ENCODE measurements at regions not wholly inside any gene's neighbourhood (a gene's known extent, or its start where the extent isn't known, plus 50 kb on each side); places are given as distances from the start of the nearest gene placed in this dataset.

GRCh38 chr7:25565949-25566348, 337.7 kb upstream of the NPVF start:
- Histone ChIP-seq H4K20me1 (ENCODE audit: control insufficient read depth, extremely low read depth, insufficient read depth, low read length) (no peaks in the 10 kb centered on the region), H3K9ac (ENCODE audit: insufficient read depth, low read length) (no peak overlapping the region), H3K27me3 (ENCODE audit: control insufficient read depth, insufficient read depth, low read length) (no peaks in the 10 kb centered on the region), H3K36me3 (ENCODE audit: control insufficient read depth, insufficient read depth, low read length) (no peaks in the 10 kb centered on the region), H3K79me2 (ENCODE audit: control insufficient read depth, insufficient read depth, low read length) (no peaks in the 10 kb centered on the region), H3K4me2 (ENCODE audit: extremely low read depth, insufficient read depth, low read length) (peak overlapping the region; percentile 1), H2AFZ (ENCODE audit: low read length) (no peak overlapping the region), H3K4me1 (ENCODE audit: control insufficient read depth, extremely low read depth, insufficient read depth, low read length) (no peaks in the 10 kb centered on the region), H3K4me3 (replicated peaks in 1 of 4; ENCODE audit: control extremely low read depth in 1 of 4, insufficient read depth in 1 of 4, low read depth in 3 of 4, low read length in 4 of 4) (no peak overlapping the region), H3K9me3 (ENCODE audit: control insufficient read depth, insufficient read depth, low read depth, low read length) (no peaks in the 10 kb centered on the region), H3K27ac (ENCODE audit: insufficient read depth, low read length) (no peak overlapping the region)
- TF ChIP-seq EZH2 (IDR thresholded peaks at IDR 0.05; ENCODE audit: low read length, missing control alignments) = no peak
- peak; percentile 100 for TF ChIP-seq CTCF (conservative IDR thresholded peaks at IDR 0.05 in 1 of 2, IDR thresholded peaks at IDR 0.05 in 1 of 2; ENCODE audit: low read depth in 1 of 2, low read length in 2 of 2)
- peak; percentile 42 to 85 for DNase-seq (ENCODE audit: low read depth in 2 of 2)

- no peaks in the 10 kb centered on the region for H4K20me1 ChIP-seq (ENCODE audit: control insufficient read depth, extremely low read depth, insufficient read depth, low read length)
- H3K27me3 ChIP-seq (ENCODE audit: control insufficient read depth, insufficient read depth, low read length) = no peaks in the 10 kb centered on the region
- H3K4me2 ChIP-seq (ENCODE audit: extremely low read depth, insufficient read depth, low read length) = no peak overlapping the region
- H3K79me2 ChIP-seq (ENCODE audit: control insufficient read depth, insufficient read depth, low read length) = no peaks in the 10 kb centered on the region
- no peak for DNase-seq (ENCODE audit: low read depth in 2 of 2)
- H3K4me3 ChIP-seq (replicated peaks in 1 of 4; ENCODE audit: control extremely low read depth in 1 of 4, insufficient read depth in 1 of 4, low read depth in 3 of 4, low read length in 4 of 4) = no peak overlapping the region
- H3K4me1 ChIP-seq (ENCODE audit: control insufficient read depth, extremely low read depth, insufficient read depth, low read length) = no peaks in the 10 kb centered on the region
- H3K9ac ChIP-seq (ENCODE audit: insufficient read depth, low read length) = no peak overlapping the region
- H3K9me3 ChIP-seq (ENCODE audit: control insufficient read depth, insufficient read depth, low read depth, low read length) = no peaks in the 10 kb centered on the region
- no peaks in the 10 kb centered on the region for H3K36me3 ChIP-seq (ENCODE audit: control insufficient read depth, insufficient read depth, low read length)
- no peak for TF ChIP-seq EZH2 (IDR thresholded peaks at IDR 0.05; ENCODE audit: low read length, missing control alignments)
- TF ChIP-seq CTCF (conservative IDR thresholded peaks at IDR 0.05 in 1 of 2, IDR thresholded peaks at IDR 0.05 in 1 of 2; ENCODE audit: low read depth in 1 of 2, low read length in 2 of 2) = no peak
- no peak overlapping the region for H3K27ac ChIP-seq (ENCODE audit: insufficient read depth, low read length)
- no peak overlapping the region for H2AFZ ChIP-seq (ENCODE audit: low read length)
Observed at GRCh38 chr7:25567430-25567829, 339.1 kb upstream of the NPVF start.

GRCh38 chr7:25569765-25570164, 341.5 kb upstream of the NPVF start:
- H3K9ac ChIP-seq (ENCODE audit: insufficient read depth, low read length) = no peak overlapping the region
- H3K9me3 ChIP-seq (ENCODE audit: control insufficient read depth, insufficient read depth, low read depth, low read length) = no peaks in the 10 kb centered on the region
- H3K79me2 ChIP-seq (ENCODE audit: control insufficient read depth, insufficient read depth, low read length) = no peaks in the 10 kb centered on the region
- H4K20me1 ChIP-seq (ENCODE audit: control insufficient read depth, extremely low read depth, insufficient read depth, low read length) = no peaks in the 10 kb centered on the region
- H3K36me3 ChIP-seq (ENCODE audit: control insufficient read depth, insufficient read depth, low read length) = no peaks in the 10 kb centered on the region
- no peaks in the 10 kb centered on the region for H3K4me1 ChIP-seq (ENCODE audit: control insufficient read depth, extremely low read depth, insufficient read depth, low read length)
- TF ChIP-seq EZH2 (IDR thresholded peaks at IDR 0.05; ENCODE audit: low read length, missing control alignments) (no peak), CTCF (conservative IDR thresholded peaks at IDR 0.05 in 1 of 2, IDR thresholded peaks at IDR 0.05 in 1 of 2; ENCODE audit: low read depth in 1 of 2, low read length in 2 of 2) (no peak)
- H3K4me3 ChIP-seq (replicated peaks in 1 of 4; ENCODE audit: control extremely low read depth in 1 of 4, insufficient read depth in 1 of 4, low read depth in 3 of 4, low read length in 4 of 4) = no peak overlapping the region
- no peak overlapping the region for H3K4me2 ChIP-seq (ENCODE audit: extremely low read depth, insufficient read depth, low read length)
- DNase-seq (ENCODE audit: low read depth in 2 of 2) = no peak
- no peak overlapping the region for H2AFZ ChIP-seq (ENCODE audit: low read length)
- H3K27me3 ChIP-seq (ENCODE audit: control insufficient read depth, insufficient read depth, low read length) = no peaks in the 10 kb centered on the region
- H3K27ac ChIP-seq (ENCODE audit: insufficient read depth, low read length) = no peak overlapping the region
